Transverse colon (tissue), 4 donors: ENCODE measurements at regions not wholly inside any gene's neighbourhood (a gene's known extent, or its start where the extent isn't known, plus 50 kb on each side); places are given as distances from the start of the nearest gene placed in this dataset.

Source experiments
- CTCF ChIP-seq, 5 experiments: fragments of 200-600 bp in 3 of 5; fragments of 450-650 bp in 2 of 5; sonication (generic) in 3 of 5; IDR thresholded peaks; 1 replicate in 2 of 5; 2 replicates in 3 of 5; pipeline ENCODE4 v1.5.1; 2016 to 2017; ENCODE audit warnings: antibody characterized with exemption in 5 of 5, inconsistent platforms in 3 of 5, mild to moderate bottlenecking in 2 of 5, moderate library complexity in 1 of 5
- EP300 ChIP-seq: sonication (generic); formaldehyde crosslinking; IDR thresholded peaks from one replicate; pipeline ENCODE4 v1.6.1; 2017; ENCODE audit warnings: antibody characterized with exemption, low read depth
- POLR2A ChIP-seq: fragments of 450-650 bp; IDR thresholded peaks from one replicate; pipeline ENCODE4 v1.6.1; 2016; ENCODE audit warnings: antibody characterized with exemption, mild to moderate bottlenecking, moderate library complexity
- POLR2AphosphoS5 ChIP-seq, 3 donors: sonication (generic); formaldehyde crosslinking; IDR thresholded peaks; one replicate each; pipeline ENCODE4 v1.6.1; 2016; ENCODE audit warnings: antibody characterized with exemption in 3 of 3

- TF ChIP-seq CTCF (IDR thresholded peaks at IDR 0.05) (no peak), POLR2A (no peak), POLR2AphosphoS5 (IDR thresholded peaks at IDR 0.05) (no peak), EP300 (no peak)
These were observed 296.7 kb downstream of the ARL4A start for GRCh38 chr7:12984117-12984516.
